GM18951 (cell line): ENCODE measurements at regions not wholly inside any gene's neighbourhood (a gene's known extent, or its start where the extent isn't known, plus 50 kb on each side); places are given as distances from the start of the nearest gene placed in this dataset.

ENCODE experiments used
- POLR2A ChIP-seq: IDR thresholded peaks from 4 replicates; pipeline ENCODE4 v1.6.1; 2011; ENCODE audit warnings: mild to moderate bottlenecking; ENCODE audit not compliant: insufficient read length, insufficient read depth; ENCODE audit errors: extremely low read depth
- in situ Hi-C: fragments of 300-500 bp; cut with MboI; formaldehyde crosslinking; loops from one replicate; pipeline ENCODE4 v1.12.0; 2022; ENCODE audit warnings: low sequenced_read_pairs, mixed read lengths, inconsistent platforms; ENCODE audit not compliant: unreplicated experiment

DNA sequence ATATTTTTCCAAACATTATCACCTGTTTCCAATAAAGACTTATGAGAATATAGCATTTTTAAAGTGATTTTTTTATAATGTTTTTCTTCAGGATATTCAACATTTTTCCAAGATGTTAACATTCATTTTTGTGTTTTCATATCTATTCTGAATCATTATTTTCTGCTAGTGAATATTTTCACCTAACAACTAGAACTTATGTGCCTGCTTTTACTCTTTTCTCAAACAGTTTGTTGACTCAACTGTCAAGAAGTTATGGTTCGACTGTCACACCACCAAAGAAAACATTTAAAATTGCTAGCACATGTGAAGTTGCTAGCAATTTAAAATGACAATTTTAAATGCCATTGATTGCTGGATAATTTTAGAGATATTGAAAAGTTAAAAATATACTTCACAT, 343.3 kb upstream of the CDH9 start:
- in situ Hi-C loops = no loop called here
- no peak for TF ChIP-seq POLR2A

DNA sequence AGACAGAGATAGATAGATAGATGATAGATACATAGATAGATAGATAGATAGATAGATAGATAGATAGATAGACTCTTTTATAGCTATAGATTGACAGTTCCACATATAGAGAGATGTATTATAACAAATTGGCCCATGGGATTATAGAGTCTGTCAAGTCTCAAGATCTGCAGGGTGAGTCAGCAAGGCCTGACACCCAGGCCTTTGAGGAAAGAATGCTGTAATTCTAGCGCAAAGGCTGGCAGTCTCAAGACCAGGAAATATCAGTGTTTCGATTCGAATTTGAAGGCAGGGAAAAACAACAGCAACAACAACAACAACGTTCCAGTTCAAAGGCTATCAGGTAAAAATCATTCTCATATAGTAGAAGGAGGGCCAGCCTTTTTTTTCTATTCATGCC, 339.2 kb upstream of the CDH9 start:
- in situ Hi-C loops = no loop called here
- no peak for TF ChIP-seq POLR2A

DNA sequence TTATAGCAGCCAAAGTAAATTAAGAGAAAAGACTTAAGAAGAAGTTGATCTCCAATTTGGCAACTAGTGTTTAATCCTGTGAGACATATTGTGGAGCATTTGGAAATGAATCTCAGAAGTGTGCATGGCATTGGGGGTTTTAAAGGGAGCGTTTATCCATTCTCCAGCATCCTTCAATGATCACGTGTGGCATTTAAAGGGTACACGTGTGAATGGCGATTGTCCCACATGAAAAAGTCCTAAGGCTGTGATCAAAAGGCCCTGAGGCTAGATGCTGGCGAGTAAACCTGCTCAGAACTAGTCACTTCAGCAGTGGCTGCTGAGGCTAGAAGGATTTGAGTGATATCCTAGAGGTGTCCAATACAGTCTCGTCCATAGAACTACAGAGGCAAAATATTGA, 315.6 kb upstream of the CDH9 start:
- TF ChIP-seq POLR2A = no peak
- in situ Hi-C loops = no loop called here

DNA sequence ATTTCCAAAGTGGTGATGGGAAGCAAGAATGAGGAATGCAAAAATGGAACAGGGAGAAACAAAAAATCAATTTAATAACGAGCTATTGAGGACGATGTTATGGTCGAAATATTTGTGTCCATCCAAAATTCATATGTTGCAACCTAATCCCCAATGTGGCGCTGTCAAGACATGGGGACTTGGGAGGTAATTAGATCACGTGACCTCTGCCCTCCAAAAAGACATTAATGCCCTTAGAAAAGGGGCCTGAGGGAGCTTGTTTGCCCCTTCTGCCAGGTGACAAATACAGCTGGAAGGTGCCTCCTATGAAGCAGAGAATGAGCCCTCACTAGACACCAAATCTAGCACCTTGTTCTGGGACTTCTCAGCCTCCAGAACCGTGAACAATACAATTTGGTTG, 315.2 kb upstream of the CDH9 start:
- no peak for TF ChIP-seq POLR2A

DNA sequence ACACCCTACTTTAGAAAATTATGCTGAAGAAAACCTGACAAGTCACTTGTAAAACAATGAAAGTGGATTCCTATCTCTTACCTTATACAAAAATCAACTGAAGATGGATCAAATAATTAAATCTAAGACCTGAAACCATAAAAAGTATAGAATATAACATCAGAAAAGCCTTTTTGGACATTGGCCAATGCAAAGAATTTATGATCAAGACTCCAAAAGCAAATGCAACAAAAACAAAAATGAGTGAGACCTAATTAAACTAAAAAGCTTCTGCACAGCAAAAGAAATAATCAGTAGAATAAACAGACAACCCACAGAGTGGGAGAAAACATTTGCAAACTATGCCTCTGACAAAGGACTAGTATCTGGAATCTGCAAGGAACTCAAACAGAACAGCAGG, 303.0 kb upstream of the CDH9 start:
- in situ Hi-C loops = no loop called here
- TF ChIP-seq POLR2A = no peak

More for the DNA sequence above, 315.2 kb upstream of the CDH9 start:
- in situ Hi-C loops = no loop called here

DNA sequence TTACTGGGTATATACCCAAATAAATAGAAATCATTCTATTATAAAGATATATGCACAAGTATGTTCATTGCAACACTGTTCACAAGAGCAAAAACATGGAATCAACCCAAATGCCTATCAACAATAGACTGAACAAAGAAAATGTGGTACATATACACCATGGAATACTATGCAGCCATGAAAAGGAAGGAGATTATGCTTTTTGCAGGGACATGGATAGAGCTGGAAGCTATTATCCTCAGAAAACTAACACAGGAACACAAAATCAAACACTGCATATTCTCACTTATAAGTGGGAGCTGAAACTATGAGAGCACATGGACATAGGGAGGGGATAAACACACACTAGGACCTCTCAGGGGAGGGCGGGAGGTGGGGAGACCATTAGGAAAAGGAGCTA, 298.4 kb upstream of the CDH9 start:
- in situ Hi-C loops = no loop called here
- no peak for TF ChIP-seq POLR2A

DNA sequence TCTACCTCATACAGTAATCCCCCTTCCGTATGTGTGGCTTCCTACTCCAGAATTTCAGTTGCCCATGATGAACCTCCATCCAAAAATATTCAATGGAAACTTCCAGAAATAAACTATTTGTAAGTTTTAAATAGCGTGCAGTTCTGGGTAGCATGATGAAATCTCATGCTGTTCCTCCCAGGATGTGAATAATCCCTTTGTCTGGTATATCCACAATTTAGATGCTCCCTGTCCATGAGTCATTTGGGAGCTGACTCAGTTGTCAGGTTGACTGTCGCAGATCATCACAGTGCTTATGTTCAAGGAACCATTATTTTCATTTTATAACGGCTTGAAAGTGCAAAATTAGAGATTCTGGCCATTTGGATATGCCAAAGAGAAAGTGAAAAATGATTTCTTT, 290.1 kb upstream of the CDH9 start:
- in situ Hi-C loops = no loop called here
- TF ChIP-seq POLR2A = no peak

GRCh38 chr5:27325513-27325912, 287.1 kb upstream of the CDH9 start:
- no peak for TF ChIP-seq POLR2A

GRCh38 chr5:27318701-27319100, 280.3 kb upstream of the CDH9 start:
- in situ Hi-C loops = no loop called here

More at GRCh38 chr5:27325513-27325912, 287.1 kb upstream of the CDH9 start:
- in situ Hi-C loops = no loop called here

DNA sequence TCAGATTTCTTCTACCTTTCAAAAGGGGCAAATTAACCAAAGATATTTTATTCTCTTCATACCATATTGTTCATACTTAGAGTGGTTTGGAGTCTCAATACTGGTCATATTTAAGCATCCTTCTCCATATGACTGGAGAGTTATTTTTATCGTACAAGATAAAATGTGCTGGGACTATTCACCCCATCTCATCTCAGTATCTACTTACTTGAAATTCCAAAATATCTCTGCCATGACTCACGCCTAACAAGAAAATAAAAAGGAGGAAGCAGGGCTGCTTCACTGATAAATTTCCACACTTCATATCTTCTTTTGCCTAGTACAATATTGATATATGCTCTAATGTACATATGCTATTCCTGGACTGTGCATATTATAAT, 277.9 kb upstream of the CDH9 start:
- TF ChIP-seq POLR2A = no peak
- in situ Hi-C loops = no loop called here

More at GRCh38 chr5:27318701-27319100, 280.3 kb upstream of the CDH9 start:
- no peak for TF ChIP-seq POLR2A

GRCh38 chr5:27315363-27316270, 277.2 kb upstream of the CDH9 start:
- in situ Hi-C loops = no loop called here
- no peak for TF ChIP-seq POLR2A

- in situ Hi-C loops = no loop called here
- TF ChIP-seq POLR2A = no peak
Observed at GRCh38 chr5:27313549-27313948, 275.2 kb upstream of the CDH9 start.

GRCh38 chr5:27312291-27312893, 274.0 kb upstream of the CDH9 start:
- no peak for TF ChIP-seq POLR2A
- in situ Hi-C loops = no loop called here

GRCh38 chr5:27311544-27311943, 273.2 kb upstream of the CDH9 start:
- in situ Hi-C loops = no loop called here
- no peak for TF ChIP-seq POLR2A
